ENCODE measurements at regions not wholly inside any gene's neighbourhood (a gene's known extent, or its start where the extent isn't known, plus 50 kb on each side); places are given as distances from the start of the nearest gene placed in this dataset.
"Not testable (repeated sequence)": the region's sequence is repeated elsewhere in the genome, so short reads cannot be mapped to it uniquely, and the experiment has no call there.

GRCh38 chr5:74454263-74455030, 186.1 kb downstream of the ENC1 start:
- DNase-seq = no peak

DNA sequence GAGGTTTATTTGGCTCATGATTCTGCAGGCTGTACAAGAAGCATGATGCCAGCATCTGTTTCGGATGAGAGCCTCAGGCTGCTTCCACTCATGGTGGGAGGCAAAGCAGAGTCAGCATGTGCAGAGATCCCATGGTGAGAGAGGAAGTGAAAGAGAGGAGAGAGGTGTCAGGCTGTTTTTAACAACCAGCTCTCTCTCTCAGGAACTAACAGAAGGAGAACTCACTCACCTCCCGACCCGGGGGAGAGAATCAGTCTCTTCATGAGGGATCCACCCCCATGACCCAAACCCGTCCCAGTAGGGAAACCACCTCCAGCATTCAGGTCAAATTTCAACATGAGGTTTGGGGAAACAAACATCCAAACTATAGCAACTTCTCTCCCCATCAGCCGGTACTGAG, 187.7 kb downstream of the ENC1 start:
- no peak for DNase-seq

DNA sequence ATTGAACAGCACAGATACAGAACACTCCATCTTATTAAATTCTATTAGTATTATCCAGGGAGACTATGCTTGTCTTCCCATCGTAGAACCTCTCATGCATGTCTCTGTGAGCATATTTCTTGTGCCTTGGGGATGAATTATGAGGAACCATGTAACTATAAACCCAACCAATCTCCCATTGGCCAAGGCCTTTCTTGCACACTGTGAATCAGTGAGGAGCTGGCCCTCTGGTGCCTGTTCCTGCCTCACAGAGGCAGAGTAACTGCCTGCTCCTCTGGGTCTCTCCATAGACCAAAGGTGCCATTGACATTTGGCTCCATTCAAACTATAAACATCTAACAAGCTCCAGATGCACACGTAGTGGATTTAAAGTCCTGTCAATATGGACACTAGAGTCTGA, 190.4 kb downstream of the ENC1 start:
- no peak for DNase-seq

GRCh38 chr5:74446725-74447241, 193.7 kb downstream of the ENC1 start:
- no peak for DNase-seq

DNA sequence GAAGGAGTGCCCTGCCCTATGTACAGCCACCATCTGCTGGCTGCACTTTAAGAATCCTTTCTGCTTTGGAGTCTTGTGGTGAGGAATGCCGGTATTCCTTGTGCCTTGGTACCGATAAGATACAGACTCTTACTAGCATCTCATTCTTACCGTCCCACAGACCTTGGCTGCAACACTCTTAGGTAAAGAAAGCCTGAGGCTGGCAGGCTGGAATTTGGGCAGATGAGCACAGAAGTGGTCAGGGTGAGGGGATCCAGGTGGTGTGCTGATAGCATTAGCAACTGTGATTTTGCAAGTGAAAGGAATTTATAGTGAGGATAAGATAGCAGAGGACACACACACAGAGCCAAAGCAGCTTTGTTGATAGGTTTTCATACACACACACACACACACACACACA, 198.1 kb downstream of the ENC1 start:
- DNase-seq = no peak

DNA sequence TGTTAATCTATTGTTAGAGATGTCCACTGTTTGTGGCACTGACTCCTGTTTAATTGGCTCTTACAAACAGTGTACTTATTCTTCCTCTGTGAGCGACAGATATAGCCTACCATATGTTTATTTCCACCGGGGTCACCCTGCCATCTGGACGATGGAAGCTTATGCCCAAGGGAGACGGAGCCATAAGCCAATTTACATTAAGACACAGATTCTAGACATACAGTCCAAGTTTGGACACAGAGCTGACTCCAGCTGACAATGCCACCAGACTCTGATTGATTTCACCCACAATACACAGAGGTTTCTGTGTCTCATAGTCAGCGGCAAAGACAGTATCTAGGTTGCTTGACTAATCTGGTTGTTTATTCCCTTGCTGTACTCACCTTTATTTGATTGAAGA, 198.9 kb downstream of the ENC1 start:
- DNase-seq = no peak

- DNase-seq = no peak
Measured at GRCh38 chr5:74440341-74440740, 200.2 kb downstream of the ENC1 start.

DNA sequence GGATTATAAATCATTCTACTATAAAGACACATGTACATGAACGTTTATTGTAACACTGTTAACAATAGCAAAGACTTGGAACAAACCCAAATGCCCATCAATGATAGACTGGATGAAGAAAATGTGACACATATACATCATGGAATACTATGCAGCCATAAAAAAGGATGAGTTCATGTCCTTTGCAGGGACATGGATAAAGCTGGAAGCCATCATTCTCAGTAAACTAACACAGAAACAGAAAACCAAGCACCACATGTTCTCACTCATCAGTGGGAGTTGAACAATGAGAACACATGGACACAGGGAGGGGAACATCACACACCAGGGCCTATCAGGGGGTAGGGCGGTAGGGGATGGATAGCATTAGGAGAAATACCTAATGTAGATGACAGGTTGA, 202.7 kb downstream of the ENC1 start:
- not testable (repeated sequence) for DNase-seq

GRCh38 chr5:74433896-74434829, 206.4 kb downstream of the ENC1 start:
- DNase-seq = no peak

- DNase-seq = no peak
Measured at GRCh38 chr5:74433255-74433895, 207.2 kb downstream of the ENC1 start.

- DNase-seq = no peak
Measured at GRCh38 chr5:74432721-74433120, 207.8 kb downstream of the ENC1 start.

DNA sequence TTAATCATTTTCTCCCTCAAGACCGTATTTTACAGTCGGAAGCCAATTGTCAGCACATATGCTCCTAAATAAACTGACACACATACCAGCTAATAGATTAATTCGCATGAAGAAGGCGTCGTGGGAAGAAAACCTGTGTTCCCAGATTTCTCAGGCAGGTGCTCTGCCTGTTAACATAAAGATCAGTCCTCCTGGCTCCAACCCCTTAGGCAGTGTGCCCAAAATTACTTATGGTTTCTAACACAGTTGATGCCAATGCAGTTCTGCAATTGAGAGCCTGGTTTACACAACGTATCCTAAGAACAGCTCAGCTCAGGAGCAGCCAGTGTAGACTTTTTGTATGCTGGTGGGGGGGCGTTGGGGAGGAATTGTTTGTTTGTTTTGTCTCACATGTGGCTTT, 208.3 kb downstream of the ENC1 start:
- no peak for DNase-seq

GRCh38 chr5:74431290-74431669, 209.2 kb downstream of the ENC1 start:
- DNase-seq = no peak

DNA sequence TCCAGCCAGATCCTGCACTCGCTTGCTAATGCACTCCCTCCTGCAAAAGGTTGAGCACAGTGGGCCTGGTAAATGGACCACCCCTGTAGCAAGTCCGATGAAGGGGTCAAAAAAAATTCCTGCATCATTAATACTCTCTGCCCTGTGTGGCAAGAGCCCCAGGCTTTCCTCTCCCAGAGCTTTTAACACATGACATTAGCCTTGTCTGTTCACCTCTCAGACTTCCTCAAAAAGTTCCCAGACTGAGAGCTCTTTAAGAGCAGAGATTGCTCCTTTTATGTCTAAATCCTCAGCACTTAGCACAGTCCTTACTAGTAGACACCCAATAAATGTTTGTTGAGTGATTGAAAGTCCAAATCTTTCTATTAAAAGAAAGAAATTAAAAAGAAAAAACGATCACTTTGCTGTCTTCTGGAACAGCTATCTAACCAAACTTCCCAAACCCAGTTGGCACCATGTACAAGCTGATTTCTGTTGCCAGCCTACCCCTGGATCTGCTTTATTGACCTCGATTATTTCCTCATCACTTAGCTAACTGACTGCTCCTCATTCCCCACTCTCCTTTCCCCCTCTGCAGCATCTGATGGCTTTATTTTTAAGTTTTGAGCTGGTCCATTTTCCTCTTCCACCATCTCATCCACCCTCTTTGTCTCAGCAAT, 209.8 kb downstream of the ENC1 start:
- DNase-seq = no peak

DNA sequence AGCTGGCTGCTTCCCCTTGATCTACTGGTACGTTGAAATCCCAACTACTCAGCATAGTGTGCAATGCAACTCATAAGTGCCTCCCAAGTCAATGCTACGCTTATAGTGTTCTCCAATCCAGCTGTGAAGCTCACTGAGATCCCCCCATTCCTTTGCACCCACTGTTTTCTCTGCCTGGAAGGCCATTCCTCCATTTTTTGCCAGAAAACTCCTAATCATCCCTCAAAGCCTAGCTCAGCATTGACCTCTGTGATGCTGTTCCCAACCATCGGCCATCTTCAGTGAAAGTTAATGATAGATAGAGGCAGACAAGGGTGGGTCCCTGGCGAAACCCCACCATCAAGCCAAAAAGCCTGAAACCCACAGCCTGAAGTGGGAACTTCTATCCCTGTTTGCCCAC, 211.0 kb downstream of the ENC1 start:
- no peak for DNase-seq

- DNase-seq = no peak
Measured at GRCh38 chr5:74428876-74429275, 211.7 kb downstream of the ENC1 start.

GRCh38 chr5:74428275-74428674, 212.3 kb downstream of the ENC1 start:
- DNase-seq = no peak

GRCh38 chr5:74426506-74426905, 214.0 kb downstream of the ENC1 start:
- DNase-seq = no peak

GRCh38 chr5:74424162-74424868, 216.2 kb downstream of the ENC1 start:
- no peak for DNase-seq

DNA sequence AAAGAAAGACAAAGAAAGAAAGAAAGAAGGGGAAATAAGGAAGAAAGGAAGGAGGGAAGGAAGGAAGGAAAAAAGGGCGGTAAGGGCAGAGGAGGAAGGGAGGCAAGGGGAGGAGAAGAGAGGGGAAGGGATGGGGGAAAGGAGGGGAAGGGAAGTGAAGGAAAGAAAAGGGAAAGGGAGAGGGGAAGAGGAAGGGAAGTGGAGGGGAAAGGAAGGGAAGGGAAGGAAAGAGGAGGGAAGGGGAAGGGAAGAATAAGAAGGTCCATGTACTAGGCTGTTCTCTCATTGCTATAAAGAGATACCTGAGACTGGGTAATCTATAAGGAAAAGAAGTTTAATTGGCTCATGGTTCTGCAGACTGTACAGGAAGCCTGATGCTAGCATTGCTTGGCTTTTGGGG, 217.1 kb downstream of the ENC1 start:
- no peak for DNase-seq

- no peak for DNase-seq
Measured at GRCh38 chr5:74422671-74423070, 217.9 kb downstream of the ENC1 start.

- DNase-seq = no peak
Measured at GRCh38 chr5:74422030-74422429, 218.5 kb downstream of the ENC1 start.
